ENCODE measurements at regions not wholly inside any gene's neighbourhood (a gene's known extent, or its start where the extent isn't known, plus 50 kb on each side); places are given as distances from the start of the nearest gene placed in this dataset.
"Not testable (repeated sequence)": the region's sequence is repeated elsewhere in the genome, so short reads cannot be mapped to it uniquely, and the experiment has no call there.

DNA sequence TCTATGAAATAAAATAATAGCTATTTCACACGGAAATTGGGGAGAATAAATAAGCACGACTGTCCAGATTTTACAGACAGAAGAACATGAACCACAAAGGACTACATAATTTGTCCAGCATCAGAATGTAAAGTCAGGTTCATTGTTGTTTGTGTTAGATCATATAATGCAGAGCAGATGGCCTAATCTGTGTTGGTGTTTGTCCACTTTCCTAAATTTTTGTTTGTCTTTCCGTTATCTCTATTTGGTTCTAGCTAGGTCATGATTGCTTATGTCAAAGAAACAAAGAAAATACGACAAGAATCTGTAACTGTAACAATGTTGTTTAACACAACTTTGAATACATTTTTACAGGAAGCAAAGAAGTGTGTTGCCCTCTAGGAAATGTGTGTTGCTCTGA, 75.6 kb upstream of the ANKRD28 start:
- TF ChIP-seq CTCF (IDR thresholded peaks at IDR 0.05; ENCODE audit: low read length, missing control alignments) = no peak
- no peak overlapping the region for H3K4me3 ChIP-seq (replicated peaks; ENCODE audit: low read depth, low read length)
- DNase-seq (ENCODE audit: low read depth) = no peak

DNA sequence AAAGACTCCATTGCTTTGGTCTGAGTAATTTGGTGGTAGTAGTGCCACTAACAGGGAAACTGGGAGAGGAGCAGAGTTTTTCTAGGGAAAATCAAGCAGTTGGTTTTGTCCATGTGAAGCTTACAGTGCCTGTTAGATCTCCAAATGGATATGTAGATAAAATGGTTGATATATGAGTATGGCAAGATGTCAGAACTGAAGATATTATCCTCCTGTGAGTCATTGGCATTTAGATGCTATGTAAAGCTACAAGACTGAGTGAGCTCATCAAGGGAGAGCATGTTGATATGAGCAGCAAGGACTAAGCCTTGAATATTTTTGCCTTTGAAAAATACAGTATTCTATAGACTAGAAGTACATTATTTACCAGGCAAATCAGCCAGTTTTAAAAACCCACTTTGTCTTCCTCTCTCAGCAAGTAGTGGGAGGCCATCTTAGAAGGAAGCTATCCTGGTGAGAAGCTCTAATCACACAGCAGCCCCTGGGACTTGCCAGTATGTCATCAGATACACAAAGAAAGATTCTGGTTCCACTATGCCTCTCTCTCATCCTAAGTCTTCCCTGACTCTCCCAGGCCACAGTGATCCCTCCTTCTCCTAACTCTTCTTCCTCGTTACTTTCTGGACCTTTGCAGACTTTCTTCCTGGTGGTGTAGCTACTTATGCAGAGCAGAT, 77.4 kb upstream of the ANKRD28 start:
- H3K4me3 ChIP-seq (replicated peaks; ENCODE audit: low read depth, low read length) = no peak overlapping the region
- no peak for TF ChIP-seq CTCF (IDR thresholded peaks at IDR 0.05; ENCODE audit: low read length, missing control alignments)
- DNase-seq (ENCODE audit: low read depth) = peak; percentile 30

DNA sequence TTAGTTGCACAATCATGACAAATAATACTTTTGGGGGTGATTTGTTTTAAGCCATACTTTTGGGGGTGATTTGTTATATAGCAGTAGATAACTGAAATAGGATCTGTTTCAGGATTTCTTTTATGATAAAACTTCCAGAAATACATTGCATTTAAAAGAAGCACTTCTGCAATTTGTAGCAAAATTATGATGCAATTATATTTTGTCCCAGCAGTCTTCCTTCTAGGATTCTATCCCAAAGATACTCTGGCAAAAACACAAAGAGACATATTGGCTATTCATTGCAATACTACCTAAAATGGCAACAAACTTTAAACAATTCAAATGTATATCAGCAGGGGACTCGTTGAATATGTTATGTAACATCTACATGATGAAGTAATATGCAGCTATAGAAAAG, 78.9 kb upstream of the ANKRD28 start:
- H3K4me3 ChIP-seq (replicated peaks; ENCODE audit: low read depth, low read length) = no peak overlapping the region
- no peak for DNase-seq (ENCODE audit: low read depth)
- TF ChIP-seq CTCF (IDR thresholded peaks at IDR 0.05; ENCODE audit: low read length, missing control alignments) = no peak

GRCh38 chr3:15877813-15878212, 80.0 kb upstream of the ANKRD28 start:
- no peak for DNase-seq (ENCODE audit: low read depth)
- no peak for TF ChIP-seq CTCF (IDR thresholded peaks at IDR 0.05; ENCODE audit: low read length, missing control alignments)
- H3K4me3 ChIP-seq (replicated peaks; ENCODE audit: low read depth, low read length) = no peak overlapping the region

DNA sequence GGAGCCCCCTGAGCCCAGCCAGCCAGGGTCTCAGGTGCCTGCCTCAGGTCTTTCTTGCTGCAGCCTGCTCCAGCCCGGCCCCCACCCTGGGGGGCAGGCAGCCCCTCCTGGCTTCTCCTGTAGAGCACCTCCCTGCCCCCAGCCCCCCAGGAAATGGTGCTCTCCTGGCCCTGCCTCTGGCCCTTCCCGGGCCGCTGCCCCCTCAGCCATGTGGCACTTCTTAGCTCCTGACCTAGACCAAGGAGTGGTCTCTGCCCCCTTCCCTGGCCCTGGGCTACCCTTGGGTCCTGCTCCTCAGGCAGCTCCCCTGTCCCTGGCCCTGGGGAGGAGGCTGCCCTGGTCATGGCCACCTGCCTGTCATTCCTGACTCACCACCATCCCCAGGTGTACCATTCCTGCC, 82.0 kb upstream of the ANKRD28 start:
- not testable (repeated sequence) for DNase-seq (ENCODE audit: low read depth); H3K4me3 ChIP-seq (replicated peaks; ENCODE audit: low read depth, low read length)

DNA sequence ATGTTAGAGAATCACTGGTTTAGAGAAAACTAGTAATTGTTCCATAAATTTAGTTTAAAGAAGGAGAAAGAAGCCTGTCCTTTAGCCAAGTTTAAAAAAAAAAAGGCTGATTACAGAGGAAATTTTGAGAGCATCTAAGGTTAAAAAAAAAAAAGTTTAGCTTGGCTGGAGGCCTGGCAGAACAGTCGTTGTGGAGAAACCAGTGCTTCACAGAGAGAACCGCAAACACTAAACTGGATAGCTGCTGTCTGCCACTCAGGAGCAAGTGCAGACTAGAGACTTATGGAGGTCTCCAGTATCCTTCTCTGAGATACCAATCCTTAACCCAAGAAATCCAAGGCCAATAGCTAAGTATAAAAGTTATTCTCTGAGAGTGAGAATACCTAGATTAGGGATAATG, 84.8 kb upstream of the ANKRD28 start:
- DNase-seq (ENCODE audit: low read depth) = no peak
- no peak for TF ChIP-seq CTCF (IDR thresholded peaks at IDR 0.05; ENCODE audit: low read length, missing control alignments)
- no peak overlapping the region for H3K4me3 ChIP-seq (replicated peaks; ENCODE audit: low read depth, low read length)

- no peak overlapping the region for H3K4me3 ChIP-seq (replicated peaks; ENCODE audit: low read depth, low read length)
- no peak for DNase-seq (ENCODE audit: low read depth)
- no peak for TF ChIP-seq CTCF (IDR thresholded peaks at IDR 0.05; ENCODE audit: low read length, missing control alignments)
Observed at GRCh38 chr3:15884132-15884531, 86.4 kb upstream of the ANKRD28 start.

Data from fibroblast of pulmonary artery (primary cell).